ENCODE measurements at regions not wholly inside any gene's neighbourhood (a gene's known extent, or its start where the extent isn't known, plus 50 kb on each side); places are given as distances from the start of the nearest gene placed in this dataset.
"Not testable (repeated sequence)": the region's sequence is repeated elsewhere in the genome, so short reads cannot be mapped to it uniquely, and the experiment has no call there.

GRCh38 chr5:152177626-152178349, 227.3 kb downstream of the NMUR2 start:
- no peak for DNase-seq

GRCh38 chr5:152171888-152172287, 233.2 kb downstream of the NMUR2 start:
- no peak for DNase-seq

- no peak for DNase-seq
These were observed 234.7 kb downstream of the NMUR2 start for GRCh38 chr5:152170350-152170749.

- DNase-seq, result no peak
These were observed 240.2 kb upstream of the GLRA1 start for GRCh38 chr5:152164860-152165259.

- not testable (repeated sequence) for DNase-seq
These were observed 235.2 kb upstream of the GLRA1 start for GRCh38 chr5:152159894-152160293.

- not testable (repeated sequence) for DNase-seq
These were observed 229.8 kb upstream of the GLRA1 start for GRCh38 chr5:152154452-152154851.

- no peak for DNase-seq
These were observed 227.3 kb upstream of the GLRA1 start for GRCh38 chr5:152151940-152152339.

GRCh38 chr5:152151113-152151512, 226.5 kb upstream of the GLRA1 start:
- no peak for DNase-seq

GRCh38 chr5:152147286-152147685, 222.6 kb upstream of the GLRA1 start:
- no peak for DNase-seq

GRCh38 chr5:152146566-152146965, 221.9 kb upstream of the GLRA1 start:
- no peak for DNase-seq

- DNase-seq, result no peak
These were observed 219.9 kb upstream of the GLRA1 start for GRCh38 chr5:152144556-152144955.

GRCh38 chr5:152144030-152144429, 219.4 kb upstream of the GLRA1 start:
- no peak for DNase-seq

- DNase-seq, result peak; percentile 52
These were observed 218.3 kb upstream of the GLRA1 start for GRCh38 chr5:152142840-152143469.

GRCh38 chr5:152140347-152140746, 215.7 kb upstream of the GLRA1 start:
- DNase-seq, result no peak

GRCh38 chr5:152137063-152137462, 212.4 kb upstream of the GLRA1 start:
- DNase-seq, result no peak

- no peak for DNase-seq
These were observed 211.7 kb upstream of the GLRA1 start for GRCh38 chr5:152136321-152136720.

GRCh38 chr5:152135827-152136226, 211.2 kb upstream of the GLRA1 start:
- DNase-seq, result no peak

- no peak for DNase-seq
These were observed 201.1 kb upstream of the GLRA1 start for GRCh38 chr5:152125661-152126205.

- no peak for DNase-seq
These were observed 199.9 kb upstream of the GLRA1 start for GRCh38 chr5:152124409-152125041.

GRCh38 chr5:152118676-152119470, 194.2 kb upstream of the GLRA1 start:
- DNase-seq, result no peak

- DNase-seq, result no peak
These were observed 192.3 kb upstream of the GLRA1 start for GRCh38 chr5:152116934-152117333.

- DNase-seq, result no peak
These were observed 188.8 kb upstream of the GLRA1 start for GRCh38 chr5:152113401-152113800.

- DNase-seq, result no peak
These were observed 182.6 kb upstream of the GLRA1 start for GRCh38 chr5:152107220-152107619.
